ENCODE measurements at regions not wholly inside any gene's neighbourhood (a gene's known extent, or its start where the extent isn't known, plus 50 kb on each side); places are given as distances from the start of the nearest gene placed in this dataset.

DNA sequence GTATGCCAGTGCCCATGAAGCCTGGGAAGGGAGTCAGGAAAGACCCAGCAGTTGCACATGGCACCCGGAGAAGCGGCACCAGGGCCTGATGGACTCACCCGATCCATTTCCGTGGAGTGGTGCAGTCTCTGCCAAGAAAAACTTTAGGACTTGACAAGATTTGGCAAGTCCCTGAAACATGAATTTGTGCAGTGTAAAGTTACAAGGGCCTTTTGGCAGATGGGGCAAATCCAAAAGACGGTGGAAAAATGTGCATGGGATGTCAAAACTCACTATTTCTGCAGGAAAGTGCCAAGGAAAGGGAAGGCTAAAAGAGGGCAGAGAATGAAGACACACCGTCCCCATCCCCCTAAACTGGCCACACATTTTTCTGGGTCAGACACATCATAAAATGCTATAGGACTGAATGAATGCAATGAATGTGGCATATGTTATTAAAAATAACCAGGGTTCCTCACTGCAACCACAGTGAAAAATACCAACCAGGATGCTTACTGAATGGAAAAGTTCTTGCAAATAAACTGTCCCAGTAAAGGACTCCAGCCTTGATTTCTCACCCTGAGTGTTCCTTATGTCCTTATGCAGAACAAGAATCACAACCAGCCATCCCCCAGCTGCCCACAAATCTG lies 173.5 kb upstream of the SIX2 start:
- TF ChIP-seq POLR2AphosphoS5 (IDR thresholded peaks at IDR 0.05; ENCODE audit: low read depth, low read length) (no peak), POLR2A (IDR thresholded peaks at IDR 0.05; ENCODE audit: low read depth, low read length) (no peak), TAF1 (IDR thresholded peaks at IDR 0.05; ENCODE audit: low read depth, low read length) (no peak), PAX5 (IDR thresholded peaks at IDR 0.05; ENCODE audit: insufficient read depth, low read length, severe bottlenecking) (no peak), SPI1 (IDR thresholded peaks at IDR 0.05; ENCODE audit: low read depth, low read length) (no peak), POU2F2 (IDR thresholded peaks at IDR 0.05; ENCODE audit: low read depth, low read length) (no peak)
